ENCODE measurements at regions not wholly inside any gene's neighbourhood (a gene's known extent, or its start where the extent isn't known, plus 50 kb on each side); places are given as distances from the start of the nearest gene placed in this dataset.

DNA sequence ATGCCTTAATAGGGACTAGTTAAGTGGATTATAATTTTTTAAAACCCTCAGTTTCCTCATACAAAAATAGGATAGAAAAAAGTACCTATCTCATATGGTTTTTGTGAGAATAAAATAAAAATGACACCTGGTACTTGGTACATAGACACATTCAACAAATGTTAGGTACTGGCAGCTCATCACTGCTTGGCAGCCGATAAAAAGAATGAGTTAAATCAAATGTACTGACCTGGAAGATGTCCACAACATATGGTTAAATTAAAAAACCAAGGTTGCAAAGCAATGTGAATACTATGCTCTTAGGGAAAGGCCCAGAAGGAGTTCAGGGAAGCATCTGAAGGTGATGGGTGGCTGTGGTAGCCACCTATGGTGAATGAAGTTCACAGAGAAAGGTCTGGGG, 64.9 kb upstream of the SMYD2 start:
- peaks cover 0 to 3% (median 3%) of the 10 kb centered on the region in 3 donors for H3K27me3 ChIP-seq (ENCODE audit: control insufficient read depth in 3 of 3, insufficient read depth in 3 of 3, low read length in 3 of 3)
- no peak overlapping the region for H3K27ac ChIP-seq (ENCODE audit: low read depth, low read length)
- H3K9ac ChIP-seq (ENCODE audit: low read depth in 1 of 3, low read length in 3 of 3) = no peak overlapping the region
- H3K4me1 ChIP-seq (ENCODE audit: control insufficient read depth in 3 of 3, insufficient read depth in 3 of 3, low read length in 3 of 3) = peaks cover 0 to 6% (median 2%) of the 10 kb centered on the region in 3 donors
- no peaks in the 10 kb centered on the region for H3K9me3 ChIP-seq (ENCODE audit: control insufficient read depth in 3 of 3, low read length in 3 of 3)
- no peaks in the 10 kb centered on the region for H3K36me3 ChIP-seq (ENCODE audit: control insufficient read depth in 3 of 3, insufficient read depth in 3 of 3, low read length in 3 of 3)
- H3K4me3 ChIP-seq (ENCODE audit: low read length in 3 of 3) = no peak overlapping the region

DNA sequence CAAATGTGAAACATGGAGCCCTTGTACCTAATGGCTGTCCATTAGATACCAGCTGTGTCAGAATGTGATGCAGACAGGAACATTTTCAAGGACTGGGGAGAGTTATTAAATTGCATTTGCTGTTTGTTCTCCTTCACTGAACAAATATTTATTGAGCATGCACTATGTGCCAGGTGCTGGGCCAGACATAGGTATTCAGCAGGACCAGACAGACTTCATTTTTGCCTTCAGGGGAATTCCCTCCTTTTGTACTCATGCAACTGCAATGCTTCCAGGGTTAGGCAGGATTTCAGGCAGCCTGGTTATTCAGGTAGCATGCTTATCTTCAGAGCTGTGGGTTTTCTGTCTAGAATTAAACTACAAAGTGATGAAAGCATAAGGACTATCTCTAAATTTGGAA, 64.2 kb upstream of the SMYD2 start:
- Histone ChIP-seq H3K4me3 (ENCODE audit: low read length in 3 of 3) (no peak overlapping the region), H3K27ac (ENCODE audit: low read depth, low read length) (no peak overlapping the region), H3K27me3 (ENCODE audit: control insufficient read depth in 3 of 3, insufficient read depth in 3 of 3, low read length in 3 of 3) (peaks cover 0 to 3% (median 3%) of the 10 kb centered on the region in 3 donors), H3K4me1 (ENCODE audit: control insufficient read depth in 3 of 3, insufficient read depth in 3 of 3, low read length in 3 of 3) (peaks cover 0 to 6% (median 2%) of the 10 kb centered on the region in 3 donors), H3K9me3 (ENCODE audit: control insufficient read depth in 3 of 3, low read length in 3 of 3) (no peaks in the 10 kb centered on the region), H3K36me3 (ENCODE audit: control insufficient read depth in 3 of 3, insufficient read depth in 3 of 3, low read length in 3 of 3) (no peaks in the 10 kb centered on the region), H3K9ac (ENCODE audit: low read depth in 1 of 3, low read length in 3 of 3) (no peak overlapping the region)

DNA sequence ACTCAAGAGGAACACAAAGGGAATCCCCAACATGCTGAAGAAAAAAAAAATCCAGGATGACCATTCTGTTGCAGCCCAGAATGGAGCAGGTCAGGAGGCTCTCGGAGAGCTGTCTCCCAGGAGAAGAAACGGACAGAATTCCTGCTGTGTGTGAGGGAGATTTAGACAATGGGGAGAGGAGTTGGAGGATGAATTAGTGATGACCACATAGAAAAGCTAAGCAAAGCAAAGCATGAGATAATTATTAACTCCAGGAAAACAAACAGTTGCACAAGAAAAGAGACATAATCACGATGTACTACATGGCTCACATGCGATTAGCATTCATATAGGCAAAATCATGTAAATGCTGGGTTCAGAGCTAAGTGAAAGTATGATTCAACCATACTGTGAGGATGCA, 61.1 kb upstream of the SMYD2 start:
- Histone ChIP-seq H3K4me3 (ENCODE audit: low read length in 3 of 3) (no peak overlapping the region), H3K36me3 (ENCODE audit: control insufficient read depth in 3 of 3, insufficient read depth in 3 of 3, low read length in 3 of 3) (no peaks in the 10 kb centered on the region), H3K27me3 (ENCODE audit: control insufficient read depth in 3 of 3, insufficient read depth in 3 of 3, low read length in 3 of 3) (peaks cover 0 to 6% (median 3%) of the 10 kb centered on the region in 3 donors), H3K9me3 (ENCODE audit: control insufficient read depth in 3 of 3, low read length in 3 of 3) (no peaks in the 10 kb centered on the region), H3K27ac (ENCODE audit: low read depth, low read length) (no peak overlapping the region), H3K9ac (ENCODE audit: low read depth in 1 of 3, low read length in 3 of 3) (no peak overlapping the region), H3K4me1 (ENCODE audit: control insufficient read depth in 3 of 3, insufficient read depth in 3 of 3, low read length in 3 of 3) (peaks cover 0 to 6% (median 4%) of the 10 kb centered on the region in 3 donors)

DNA sequence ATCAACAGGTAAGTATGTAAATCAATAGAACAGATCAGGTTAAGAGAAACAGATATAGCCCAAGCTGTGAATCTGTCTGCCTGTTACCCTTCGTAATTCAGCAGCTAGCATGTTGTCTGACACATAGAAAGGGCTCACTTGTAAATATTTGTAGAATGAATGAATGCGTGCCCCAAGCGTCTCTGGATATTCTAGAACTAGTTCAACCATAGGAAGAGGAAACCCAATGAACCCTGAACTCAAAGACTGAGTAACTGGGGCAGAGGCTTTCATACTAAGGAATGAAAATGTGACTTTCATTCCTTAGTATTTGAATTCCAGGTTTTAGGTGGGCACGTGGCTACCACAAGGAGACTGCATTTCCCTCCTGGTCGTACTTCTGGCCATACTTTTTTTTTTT, 60.1 kb upstream of the SMYD2 start:
- Histone ChIP-seq H3K9ac (ENCODE audit: low read depth in 1 of 3, low read length in 3 of 3) (no peak overlapping the region), H3K36me3 (ENCODE audit: control insufficient read depth in 3 of 3, insufficient read depth in 3 of 3, low read length in 3 of 3) (no peaks in the 10 kb centered on the region), H3K9me3 (ENCODE audit: control insufficient read depth in 3 of 3, low read length in 3 of 3) (no peaks in the 10 kb centered on the region), H3K27ac (ENCODE audit: low read depth, low read length) (no peak overlapping the region), H3K27me3 (ENCODE audit: control insufficient read depth in 3 of 3, insufficient read depth in 3 of 3, low read length in 3 of 3) (peaks cover 0 to 6% (median 3%) of the 10 kb centered on the region in 3 donors), H3K4me1 (ENCODE audit: control insufficient read depth in 3 of 3, insufficient read depth in 3 of 3, low read length in 3 of 3) (peaks cover 0 to 9% (median 4%) of the 10 kb centered on the region in 3 donors), H3K4me3 (ENCODE audit: low read length in 3 of 3) (no peak overlapping the region)

DNA sequence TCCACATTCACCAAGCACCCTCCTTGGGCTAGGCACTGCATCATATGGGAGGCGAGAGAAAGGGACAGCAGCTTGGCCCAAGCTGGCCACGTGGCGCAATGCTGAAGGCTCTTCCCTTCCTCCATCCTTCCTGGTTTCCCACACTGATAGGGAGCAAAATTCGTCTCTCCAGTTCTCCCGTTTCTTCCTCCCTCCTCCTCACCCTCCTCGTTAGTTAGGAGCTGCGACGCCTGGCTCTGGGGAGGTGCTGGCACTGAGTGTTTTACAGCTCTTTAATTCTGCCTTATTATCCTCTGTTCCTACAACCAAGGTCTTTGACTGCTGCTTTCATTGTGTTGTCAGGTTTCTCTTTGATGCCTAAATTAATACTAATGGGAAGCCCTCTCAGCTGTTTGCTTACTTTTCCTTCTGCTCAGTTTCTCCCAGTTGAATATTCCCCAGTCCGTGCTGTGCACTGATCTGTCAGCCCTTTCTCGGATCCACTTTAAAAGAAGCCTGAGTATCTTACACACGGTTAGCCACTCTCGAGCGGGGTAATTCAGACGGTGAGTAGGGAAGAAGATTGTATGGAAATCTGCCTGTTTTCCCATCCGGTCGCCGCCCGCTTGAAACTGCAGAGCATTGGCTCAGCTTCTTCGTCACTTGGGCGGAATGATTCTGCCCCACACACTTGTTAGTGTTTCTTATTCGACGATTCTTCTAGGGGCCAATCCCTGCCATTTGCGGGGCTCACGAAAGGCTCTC, 56.2 kb upstream of the SMYD2 start:
- Histone ChIP-seq H3K36me3 (ENCODE audit: control insufficient read depth in 3 of 3, insufficient read depth in 3 of 3, low read length in 3 of 3) (no peaks in the 10 kb centered on the region), H3K4me3 (ENCODE audit: low read length in 3 of 3) (peak overlapping the region; percentile 63 to 65 (median 65)), H3K9me3 (ENCODE audit: control insufficient read depth in 3 of 3, low read length in 3 of 3) (no peaks in the 10 kb centered on the region), H3K27me3 (ENCODE audit: control insufficient read depth in 3 of 3, insufficient read depth in 3 of 3, low read length in 3 of 3) (peaks cover 0 to 2% (median 0%) of the 10 kb centered on the region in 3 donors), H3K4me1 (ENCODE audit: control insufficient read depth in 3 of 3, insufficient read depth in 3 of 3, low read length in 3 of 3) (peaks cover 12 to 19% (median 16%) of the 10 kb centered on the region in 3 donors), H3K27ac (ENCODE audit: low read depth, low read length) (peak overlapping the region; percentile 42), H3K9ac (ENCODE audit: low read depth in 1 of 3, low read length in 3 of 3) (peak overlapping the region; percentile 48 to 73 (median 57))

DNA sequence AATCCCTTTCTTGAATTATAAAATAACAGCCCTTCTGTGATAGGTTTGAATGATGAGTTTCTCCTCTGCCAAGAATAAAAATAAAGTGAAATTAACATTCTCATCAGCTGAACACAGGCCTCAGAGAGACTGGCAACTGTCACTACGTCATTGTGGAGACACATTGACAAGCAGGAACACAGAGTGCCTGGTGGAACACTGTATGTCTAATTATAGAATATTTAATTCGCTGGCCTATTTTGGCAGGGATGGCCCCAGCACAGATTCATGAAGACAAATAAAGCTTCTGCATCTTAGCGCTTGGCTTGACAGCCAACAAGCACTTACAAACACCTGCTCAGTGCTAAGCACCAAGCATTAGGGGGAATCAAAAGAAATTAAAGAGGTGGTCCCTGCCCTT, 52.0 kb upstream of the SMYD2 start:
- Histone ChIP-seq H3K4me3 (ENCODE audit: low read length in 3 of 3) (no peak overlapping the region), H3K27ac (ENCODE audit: low read depth, low read length) (peak overlapping the region; percentile 86), H3K9ac (ENCODE audit: low read depth in 1 of 3, low read length in 3 of 3) (peak overlapping the region in 1 of 3 donors; percentile 47), H3K4me1 (ENCODE audit: control insufficient read depth in 3 of 3, insufficient read depth in 3 of 3, low read length in 3 of 3) (peaks cover 13 to 21% (median 21%) of the 10 kb centered on the region in 3 donors), H3K27me3 (ENCODE audit: control insufficient read depth in 3 of 3, insufficient read depth in 3 of 3, low read length in 3 of 3) (no peaks in the 10 kb centered on the region), H3K9me3 (ENCODE audit: control insufficient read depth in 3 of 3, low read length in 3 of 3) (no peaks in the 10 kb centered on the region), H3K36me3 (ENCODE audit: control insufficient read depth in 3 of 3, insufficient read depth in 3 of 3, low read length in 3 of 3) (no peaks in the 10 kb centered on the region)

DNA sequence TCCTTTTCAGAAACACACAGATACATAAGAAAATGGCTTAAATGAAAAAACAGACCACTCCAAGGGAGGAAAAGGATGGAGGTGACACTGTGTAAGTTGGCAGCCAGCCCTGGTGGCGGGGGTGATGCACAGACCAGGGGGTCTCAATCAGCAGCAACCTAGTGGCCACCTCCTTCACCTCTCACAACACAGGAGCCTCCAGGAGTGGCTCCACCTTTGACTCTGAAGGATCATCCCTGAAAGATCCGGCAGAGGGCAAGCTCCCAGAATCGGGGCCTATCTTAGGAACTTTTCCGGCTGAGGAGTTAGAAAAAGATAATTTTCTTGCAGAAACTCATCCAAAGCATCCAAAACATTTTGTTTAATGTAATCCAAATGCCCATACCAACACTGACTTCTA, 51.2 kb upstream of the SMYD2 start:
- Histone ChIP-seq H3K4me1 (ENCODE audit: control insufficient read depth in 3 of 3, insufficient read depth in 3 of 3, low read length in 3 of 3) (peaks cover 13 to 18% (median 16%) of the 10 kb centered on the region in 3 donors), H3K27me3 (ENCODE audit: control insufficient read depth in 3 of 3, insufficient read depth in 3 of 3, low read length in 3 of 3) (no peaks in the 10 kb centered on the region), H3K4me3 (ENCODE audit: low read length in 3 of 3) (no peak overlapping the region), H3K36me3 (ENCODE audit: control insufficient read depth in 3 of 3, insufficient read depth in 3 of 3, low read length in 3 of 3) (no peaks in the 10 kb centered on the region), H3K9me3 (ENCODE audit: control insufficient read depth in 3 of 3, low read length in 3 of 3) (no peaks in the 10 kb centered on the region), H3K27ac (ENCODE audit: low read depth, low read length) (peak overlapping the region; percentile 86), H3K9ac (ENCODE audit: low read depth in 1 of 3, low read length in 3 of 3) (no peak overlapping the region)
